Muscle of back (tissue), 3 donors: ENCODE measurements at regions not wholly inside any gene's neighbourhood (a gene's known extent, or its start where the extent isn't known, plus 50 kb on each side); places are given as distances from the start of the nearest gene placed in this dataset.

ENCODE experiments used
- DNase-seq, 3 donors: peaks; one replicate each; pipeline versions ENCODE4 v3.0.0 to v3.0.0-alpha.2; 2013

- DNase-seq: no peak
These were observed 724.0 kb upstream of the LINC00305 start for GRCh38 chr18:64872710-64873458.

GRCh38 chr18:64854112-64854511 is 705.2 kb upstream of the LINC00305 start:
- DNase-seq: no peak

- peak; percentile 3 to 70 (median 35) for DNase-seq
These were observed 703.4 kb upstream of the LINC00305 start for GRCh38 chr18:64852281-64852680.

GRCh38 chr18:64851726-64852125 is 702.8 kb upstream of the LINC00305 start:
- peak; percentile 22 to 79 (median 66) for DNase-seq

- DNase-seq: peak; percentile 11 to 59 (median 35)
These were observed 701.9 kb upstream of the LINC00305 start for GRCh38 chr18:64850791-64851190.

GRCh38 chr18:64840911-64841701 is 692.2 kb upstream of the LINC00305 start:
- DNase-seq: no peak

- no peak for DNase-seq
These were observed 661.5 kb upstream of the LINC00305 start for GRCh38 chr18:64810354-64810753.

GRCh38 chr18:64809801-64810200 is 660.9 kb upstream of the LINC00305 start:
- no peak for DNase-seq

GRCh38 chr18:64807560-64807959 is 658.7 kb upstream of the LINC00305 start:
- no peak for DNase-seq

GRCh38 chr18:64806691-64807090 is 657.8 kb upstream of the LINC00305 start:
- DNase-seq: peak; percentile 7 to 29 (median 27)

GRCh38 chr18:64806232-64806631 is 657.3 kb upstream of the LINC00305 start:
- no peak for DNase-seq

GRCh38 chr18:64803471-64803870 is 654.6 kb upstream of the LINC00305 start:
- DNase-seq: no peak

- no peak for DNase-seq
These were observed 651.3 kb upstream of the LINC00305 start for GRCh38 chr18:64800151-64800550.

GRCh38 chr18:64799376-64799775 is 650.5 kb upstream of the LINC00305 start:
- peak in 1 of 3 donors; percentile 4 for DNase-seq

GRCh38 chr18:64791236-64791635 is 642.3 kb upstream of the LINC00305 start:
- DNase-seq: no peak

GRCh38 chr18:64785686-64786085 is 636.8 kb upstream of the LINC00305 start:
- no peak for DNase-seq

- DNase-seq: no peak
These were observed 628.7 kb upstream of the LINC00305 start for GRCh38 chr18:64777556-64777955.

GRCh38 chr18:64765908-64766307 is 617.0 kb upstream of the LINC00305 start:
- no peak for DNase-seq

- DNase-seq: no peak
These were observed 603.8 kb upstream of the LINC00305 start for GRCh38 chr18:64752707-64753106.

- DNase-seq: no peak
These were observed 601.0 kb upstream of the LINC00305 start for GRCh38 chr18:64749884-64750283.

- no peak for DNase-seq
These were observed 598.9 kb upstream of the LINC00305 start for GRCh38 chr18:64747803-64748202.

GRCh38 chr18:64742898-64743297 is 594.0 kb upstream of the LINC00305 start:
- no peak for DNase-seq

- no peak for DNase-seq
These were observed 585.2 kb upstream of the LINC00305 start for GRCh38 chr18:64734063-64734462.
